HCT116 (cell line): ENCODE measurements at regions not wholly inside any gene's neighbourhood (a gene's known extent, or its start where the extent isn't known, plus 50 kb on each side); places are given as distances from the start of the nearest gene placed in this dataset.

Experiments
- ATAC-seq: fragments of 200-7000 bp; cut with Tn5 transposase; 2 replicates; pipeline ENCODE4 v1.9.1; 2020; ENCODE audit warnings: mild to moderate bottlenecking, moderate library complexity
- BruUV-seq: library from RNA; stranded (reverse); fragments of 400-500 nt; replicated peaks from 2 replicates; lab custom pipeline; 2021; lab: Mats Ljungman, UMichigan
- CTCF ChIA-PET: fragments of 300-600 bp; sonication (Branson Sonifier 250); formaldehyde crosslinking; loops from one replicate; lab custom pipeline; 2021; ENCODE audit warnings: antibody characterized with exemption; lab: Charles Lee
- POLR2A ChIA-PET: fragments of 300-600, 350-600 bp; sonication (Branson Sonifier 250); formaldehyde crosslinking; loops from one replicate; lab custom pipeline; 2021; ENCODE audit warnings: antibody characterized with exemption; lab: Charles Lee
- RAD21 ChIA-PET, 2 experiments: fragments of 300-600 bp; sonication (Branson Sonifier 250); formaldehyde crosslinking; loops; one replicate each; lab custom pipeline; 2023; ENCODE audit warnings: low total read pairs in 2 of 2; ENCODE audit not compliant: uncharacterized antibody in 2 of 2, unreplicated experiment in 2 of 2, low non-redundant PET in 1 of 2; lab: Charles Lee
- DNase-seq: peaks from one replicate; pipeline ENCODE4 v3.0.0-alpha.2; 2010; ENCODE audit warnings: low read depth, low spot score
- H2AFZ ChIP-seq: fragments of 200-600 bp; shearing (Covaris generic), sonication (generic); 2 replicates; pipeline ENCODE4 v1.6.1; 2017; ENCODE audit warnings: low read depth, mixed run types, mixed read lengths, antibody characterized with exemption, low read length; ENCODE audit not compliant: poor library complexity, severe bottlenecking
- H3K27ac ChIP-seq: 2 replicates; pipeline ENCODE4 v1.5.1; 2012; ENCODE audit warnings: low read depth, low read length
- H3K27me3 ChIP-seq: fragments of 200-600 bp; sonication (generic); 2 replicates; pipeline ENCODE4 v1.6.1; 2016; ENCODE audit warnings: mixed run types, low read length, mixed read lengths; ENCODE audit not compliant: insufficient read depth
- H3K36me3 ChIP-seq, 2 experiments: fragments of 200-500 bp in 1 of 2; fragments of 200-600 bp in 1 of 2; sonication (Bioruptor generic) in 1 of 2; sonication (generic) in 1 of 2; 2 replicates each; pipeline versions ENCODE4 v1.5.1 to v1.6.1; 2014 to 2016; ENCODE audit warnings: low read length in 2 of 2, inconsistent platforms in 1 of 2, mixed read lengths in 1 of 2, mixed run types in 1 of 2; ENCODE audit not compliant: insufficient read depth in 2 of 2, control insufficient read depth in 1 of 2
- H3K4me1 ChIP-seq, 2 experiments: fragments of 200-600 bp in 1 of 2; sonication (generic) in 1 of 2; 2 replicates each; pipeline versions ENCODE4 v1.5.1 to v1.6.1; 2012 to 2017; ENCODE audit warnings: low read length in 2 of 2, inconsistent platforms in 1 of 2, mild to moderate bottlenecking in 1 of 2, mixed read lengths in 1 of 2, mixed run types in 1 of 2, moderate library complexity in 1 of 2; ENCODE audit not compliant: insufficient read depth in 2 of 2, control insufficient read depth in 1 of 2
- H3K4me2 ChIP-seq: fragments of 200-600 bp; sonication (generic); 2 replicates; pipeline ENCODE4 v1.6.1; 2017; ENCODE audit warnings: mixed run types, low read length, mixed read lengths
- H3K4me3 ChIP-seq, 2 experiments: fragments of 200-600 bp in 1 of 2; sonication (generic) in 1 of 2; replicated peaks in 1 of 2; 2 replicates each; pipeline ENCODE4 v1.5.1; 2011 to 2016; ENCODE audit warnings: low read length in 2 of 2, control low read depth in 1 of 2, low read depth in 1 of 2, mild to moderate bottlenecking in 1 of 2, mixed read lengths in 1 of 2, mixed run types in 1 of 2
- H3K79me2 ChIP-seq: fragments of 200-600 bp; sonication (generic); 2 replicates; pipeline ENCODE4 v1.6.1; 2017; ENCODE audit warnings: mild to moderate bottlenecking, mixed run types, low read length, moderate library complexity, mixed read lengths; ENCODE audit not compliant: insufficient read depth
- H3K9ac ChIP-seq: fragments of 200-600 bp; sonication (generic); 2 replicates; pipeline ENCODE4 v1.6.1; 2016; ENCODE audit warnings: low read length, mixed read lengths
- H3K9me2 ChIP-seq: fragments of 200-600 bp; sonication (generic), shearing (Covaris generic); 2 replicates; pipeline ENCODE4 v1.6.1; 2017; ENCODE audit warnings: mixed run types, mild to moderate bottlenecking, moderate library complexity; ENCODE audit not compliant: insufficient read depth
- H3K9me3 ChIP-seq, 2 experiments: fragments of 200-500 bp in 1 of 2; fragments of 200-600 bp in 1 of 2; sonication (Bioruptor generic) in 1 of 2; sonication (generic) in 1 of 2; 2 replicates each; pipeline ENCODE4 v1.6.1; 2014 to 2017; ENCODE audit warnings: low read length in 2 of 2, mixed read lengths in 2 of 2, inconsistent platforms in 1 of 2, low read depth in 1 of 2, mild to moderate bottlenecking in 1 of 2, mixed run types in 1 of 2, moderate library complexity in 1 of 2; ENCODE audit not compliant: control insufficient read depth in 1 of 2, insufficient read depth in 1 of 2
- H4K20me1 ChIP-seq: fragments of 200-600 bp; sonication (generic), shearing (Covaris generic); 2 replicates; pipeline ENCODE4 v1.6.1; 2017; ENCODE audit warnings: mixed run types, mild to moderate bottlenecking, moderate library complexity; ENCODE audit not compliant: insufficient read depth
- ATF3 ChIP-seq: IDR thresholded peaks from 2 replicates; pipeline ENCODE4 v1.6.1; 2012
- CBX3 ChIP-seq: IDR thresholded peaks from 2 replicates; pipeline ENCODE4 v1.6.1; 2012; ENCODE audit warnings: low read depth
- CTCF ChIP-seq, 3 experiments: fragments of 200-600 bp in 1 of 3; sonication (generic) in 1 of 3; IDR thresholded peaks in 2 of 3; conservative IDR thresholded peaks in 1 of 3; 2 replicates each; pipeline ENCODE4 v1.5.1; 2012 to 2017; ENCODE audit warnings: low read depth in 2 of 3, low read length in 2 of 3, antibody characterized with exemption in 1 of 3, borderline replicate concordance in 1 of 3, control low read depth in 1 of 3, mild to moderate bottlenecking in 1 of 3, mixed read lengths in 1 of 3, mixed run types in 1 of 3, moderate library complexity in 1 of 3; ENCODE audit not compliant: insufficient read depth in 1 of 3
- EGR1 ChIP-seq: IDR thresholded peaks from 2 replicates; pipeline ENCODE4 v1.6.1; 2012; ENCODE audit warnings: low read depth
- ELF1 ChIP-seq: IDR thresholded peaks from 2 replicates; pipeline ENCODE4 v1.6.1; 2012; ENCODE audit warnings: low read depth, borderline replicate concordance
- EZH2phosphoT487 ChIP-seq: fragments of 200-600 bp; IDR thresholded peaks from 2 replicates; pipeline ENCODE4 v1.6.1; 2018; ENCODE audit warnings: antibody characterized with exemption, borderline replicate concordance
- FOSL1 ChIP-seq: IDR thresholded peaks from 2 replicates; pipeline ENCODE4 v1.6.1; 2012; ENCODE audit warnings: low read depth
- JUND ChIP-seq: IDR thresholded peaks from 2 replicates; pipeline ENCODE4 v1.6.1; 2012
- POLR2AphosphoS5 ChIP-seq: IDR thresholded peaks from 2 replicates; pipeline ENCODE4 v1.6.1; 2011; ENCODE audit warnings: mild to moderate bottlenecking, low read depth, low read length, moderate library complexity
- SIN3A ChIP-seq: IDR thresholded peaks from 2 replicates; pipeline ENCODE4 v1.6.1; 2012; ENCODE audit warnings: low read depth
- SP1 ChIP-seq: IDR thresholded peaks from 2 replicates; pipeline ENCODE4 v1.6.1; 2012; ENCODE audit warnings: low read depth
- SRF ChIP-seq: IDR thresholded peaks from 2 replicates; pipeline ENCODE4 v1.6.1; 2012; ENCODE audit warnings: low read depth
- TCF7L2 ChIP-seq: IDR thresholded peaks from 2 replicates; pipeline ENCODE4 v1.7.0; 2011; ENCODE audit warnings: borderline replicate concordance, inconsistent platforms; ENCODE audit not compliant: insufficient read depth, insufficient read length; ENCODE audit errors: extremely low read depth
- YY1 ChIP-seq: IDR thresholded peaks from 2 replicates; pipeline ENCODE4 v1.6.1; 2011; ENCODE audit warnings: low read length, low read depth, moderate library complexity, mild to moderate bottlenecking; ENCODE audit not compliant: insufficient replicate concordance; ENCODE audit errors: extremely low read depth
- ZBTB33 ChIP-seq: IDR thresholded peaks from 2 replicates; pipeline ENCODE4 v1.6.1; 2011; ENCODE audit warnings: mild to moderate bottlenecking, low read length, moderate library complexity; ENCODE audit not compliant: insufficient replicate concordance; ENCODE audit errors: extremely low read depth
- ZNF274 ChIP-seq: fragments of 200-500 bp; sonication (Bioruptor generic); IDR thresholded peaks from 2 replicates; pipeline ENCODE4 v1.6.1; 2014; ENCODE audit warnings: mild to moderate bottlenecking, low read depth, low read length, inconsistent platforms
- intact Hi-C: fragments of 100-400 bp; cut with micrococcal nuclease; formaldehyde crosslinking; loops from 2 replicates; pipeline ENCODE4 v1.10.0; 2022

GRCh38 chr1:105231378-105231777 is 1481.7 kb downstream of the AMY1C start:
- no peak overlapping the region for H3K4me3 ChIP-seq
- H3K9me3 ChIP-seq = peaks cover 3 to 7% of the 10 kb centered on the region in 2 experiments; a peak in 3 of 4 replicates
- intact Hi-C loops = no loop called here
- DNase-seq (no peak), ATAC-seq (no peak)
- H3K4me2 ChIP-seq = no peak overlapping the region
- H4K20me1 ChIP-seq = no peaks in the 10 kb centered on the region
- no peak overlapping the region for H2AFZ ChIP-seq
- BruUV-seq = no TSS peak
- ChIA-PET POLR2A (no interaction called here), RAD21 (no interaction called here), CTCF (no interaction called here)
- H3K4me1 ChIP-seq = no peaks in the 10 kb centered on the region
- H3K27ac ChIP-seq = no peak overlapping the region
- TF ChIP-seq JUND = no peak
- TF ChIP-seq CTCF (IDR thresholded peaks at IDR 0.05 in 2 of 3, conservative IDR thresholded peaks at IDR 0.05 in 1 of 3; ENCODE audit: borderline replicate concordance in 1 of 3, insufficient read depth in 1 of 3, low read depth in 2 of 3, low read length in 2 of 3) = no peak
- TF ChIP-seq SP1 = no peak
- no peak for TF ChIP-seq YY1
- no peak for TF ChIP-seq EZH2phosphoT487
- TF ChIP-seq ZBTB33 = no peak
- TF ChIP-seq ZNF274 = no peak
- no peak for TF ChIP-seq TCF7L2
- no peak for TF ChIP-seq FOSL1
- no peak for TF ChIP-seq POLR2AphosphoS5
- no peak for TF ChIP-seq ELF1
- TF ChIP-seq EGR1 = no peak
- no peak for TF ChIP-seq CBX3
- TF ChIP-seq SIN3A = no peak
- TF ChIP-seq SRF = no peak
- TF ChIP-seq ATF3 = no peak
- H3K27me3 ChIP-seq = no peaks in the 10 kb centered on the region
- no peak overlapping the region for H3K9ac ChIP-seq
- H3K79me2 ChIP-seq = no peaks in the 10 kb centered on the region
- H3K36me3 ChIP-seq = no peaks in the 10 kb centered on the region
- H3K9me2 ChIP-seq = no peaks in the 10 kb centered on the region
